ENCODE measurements at regions not wholly inside any gene's neighbourhood (a gene's known extent, or its start where the extent isn't known, plus 50 kb on each side); places are given as distances from the start of the nearest gene placed in this dataset.

- DNase-seq = no peak
Observed at GRCh38 chr2:107322416-107322815, 436.4 kb upstream of the ST6GAL2 start.

DNA sequence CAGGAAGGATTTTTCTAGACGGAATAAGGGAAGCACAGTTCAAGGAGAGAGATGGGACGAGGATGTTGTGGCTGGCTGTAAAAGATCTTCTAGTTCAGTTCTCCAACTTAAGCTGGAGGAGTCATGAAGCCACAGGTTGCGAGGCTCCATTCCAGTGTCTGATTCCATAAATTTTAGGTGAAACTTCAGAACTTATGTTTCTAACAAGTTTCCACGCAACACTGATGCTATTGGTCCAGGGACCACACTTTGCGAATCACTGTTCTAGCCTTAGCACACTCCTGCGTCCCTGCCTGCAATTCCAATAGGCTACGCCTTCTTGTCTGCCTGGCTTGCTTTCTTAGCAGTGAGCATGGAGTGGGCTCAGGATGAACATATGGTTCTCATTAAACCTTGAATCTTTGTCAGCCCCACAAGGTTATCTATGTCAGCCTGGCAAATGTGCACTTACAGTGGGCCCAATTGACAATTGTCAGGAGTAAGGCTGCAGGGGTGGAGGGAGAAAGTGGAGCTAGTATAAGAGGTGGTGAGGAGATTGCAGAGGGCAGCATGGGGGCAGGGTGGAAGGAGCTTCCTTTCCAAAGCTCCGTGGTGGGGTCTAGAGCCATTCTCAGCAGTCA is 438.1 kb upstream of the ST6GAL2 start:
- DNase-seq = no peak

DNA sequence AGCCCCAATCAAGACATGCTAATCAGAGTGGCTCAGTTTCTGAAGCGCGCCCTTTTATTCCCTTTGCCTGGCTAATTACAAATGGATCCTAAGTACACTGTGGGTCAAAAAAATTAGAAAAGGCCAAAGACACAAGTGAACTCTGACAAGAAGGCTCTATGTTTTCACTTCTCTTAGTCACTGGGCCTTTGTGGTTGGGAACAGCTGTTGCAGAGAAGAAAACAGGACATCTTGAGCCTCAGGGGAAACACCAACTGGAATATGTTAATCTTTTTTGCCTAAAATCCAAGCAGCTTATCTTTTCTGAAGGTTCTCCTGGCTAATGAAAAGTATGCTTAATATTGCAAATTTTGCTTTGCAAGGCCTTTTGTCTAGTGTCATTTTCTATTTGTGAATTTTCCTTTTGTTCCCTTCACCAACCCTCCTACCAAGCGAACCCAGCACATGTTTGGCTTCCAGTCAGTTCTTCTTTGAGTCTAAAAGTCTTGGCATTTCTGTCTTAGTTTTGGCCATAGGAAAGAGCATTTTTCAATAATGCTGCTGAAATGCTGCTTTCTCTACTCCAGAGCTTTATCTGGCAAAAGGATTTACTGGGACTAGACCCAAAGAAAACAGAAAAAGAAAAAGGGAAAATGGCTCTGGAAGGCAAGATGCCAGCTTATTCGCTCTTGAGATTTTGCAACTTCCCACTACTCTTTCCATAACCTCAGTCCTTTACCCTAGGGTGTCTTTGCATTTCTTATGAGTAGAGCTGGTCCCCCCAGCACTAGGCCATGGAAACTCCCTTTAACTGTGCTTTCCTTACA is 440.2 kb upstream of the ST6GAL2 start:
- peak in 1 of 2 donors; percentile 71 for DNase-seq

GRCh38 chr2:107334306-107334705 is 448.3 kb upstream of the ST6GAL2 start:
- no peak for DNase-seq

DNA sequence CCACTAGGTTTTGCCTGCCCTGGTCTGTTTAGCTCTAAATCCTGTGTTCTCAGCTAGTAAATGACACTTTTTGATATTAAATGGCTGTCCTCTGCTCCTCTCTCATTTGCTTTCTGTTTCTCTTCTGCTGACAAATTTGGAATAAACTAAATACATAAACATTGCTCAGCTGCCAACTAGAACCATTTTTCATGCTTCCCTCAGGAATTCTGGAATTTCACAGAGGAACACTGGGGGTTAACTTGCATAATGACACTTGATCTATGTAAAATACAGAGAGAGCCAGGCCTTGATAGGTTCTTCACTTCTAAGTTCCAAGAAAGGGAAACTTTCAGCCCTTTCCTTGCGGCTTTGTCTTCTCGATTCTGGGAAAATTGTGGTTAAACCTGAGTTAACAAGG is 450.6 kb upstream of the ST6GAL2 start:
- DNase-seq = no peak

- DNase-seq = no peak
Observed at GRCh38 chr2:107337209-107337898, 451.4 kb upstream of the ST6GAL2 start.

DNA sequence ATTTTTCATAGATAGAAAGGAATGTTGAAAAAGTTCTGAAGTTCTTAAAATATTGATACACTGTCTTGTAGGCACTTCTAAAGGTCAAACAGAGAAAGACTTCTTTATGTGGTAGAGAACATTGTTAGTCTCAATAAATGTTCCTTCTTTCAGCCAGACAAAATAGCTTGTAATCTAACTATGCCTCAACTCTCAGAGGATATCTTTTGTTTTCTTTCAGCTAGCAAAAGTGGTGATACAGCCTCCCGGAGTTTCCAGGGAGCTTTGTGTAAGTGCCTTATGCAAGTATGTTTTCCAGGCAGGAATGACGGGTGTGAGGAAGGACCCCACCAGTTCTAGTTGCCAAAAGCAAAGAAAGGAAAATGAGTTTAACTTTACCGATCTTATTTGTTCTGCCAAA is 452.1 kb upstream of the ST6GAL2 start:
- no peak for DNase-seq

GRCh38 chr2:107338571-107338970 is 452.6 kb upstream of the ST6GAL2 start:
- DNase-seq = no peak

- DNase-seq = no peak
Observed at GRCh38 chr2:107340955-107341354, 455.0 kb upstream of the ST6GAL2 start.

DNA sequence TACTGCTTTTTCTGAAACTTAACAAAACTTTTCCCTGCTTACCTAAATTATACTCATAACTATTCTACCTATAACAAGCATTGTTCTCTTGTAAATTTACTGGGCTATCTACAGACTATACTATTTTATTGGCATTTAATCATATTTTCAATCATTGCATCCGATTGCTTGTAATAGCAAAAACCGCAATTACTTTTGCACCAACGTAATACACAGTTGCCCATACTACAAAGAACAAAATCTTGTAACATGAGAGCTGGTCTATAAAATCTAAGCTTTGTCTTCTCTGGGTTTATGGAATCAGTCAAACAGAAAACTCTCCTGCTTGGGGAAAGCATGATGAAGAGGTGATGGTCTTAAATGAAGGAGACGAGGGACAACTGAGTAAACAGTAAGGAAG is 463.4 kb upstream of the ST6GAL2 start:
- no peak for DNase-seq

DNA sequence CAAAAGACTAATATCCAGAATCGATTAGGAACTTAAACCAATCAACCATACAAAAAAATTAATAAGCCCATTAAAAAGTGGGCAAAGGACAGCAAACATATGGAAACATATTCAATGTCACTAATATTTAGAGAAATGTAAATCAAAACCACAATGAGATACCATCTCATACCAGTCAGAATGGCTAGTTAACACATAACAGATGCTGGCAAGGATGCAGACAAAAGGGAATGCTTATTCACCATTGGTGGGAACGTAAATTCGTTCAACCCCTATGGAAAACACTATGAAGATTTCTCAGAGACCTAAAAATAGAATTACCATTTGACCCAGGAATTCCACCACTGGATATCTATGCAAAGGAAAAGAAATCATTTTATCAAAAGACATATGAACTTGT is 468.2 kb upstream of the ST6GAL2 start:
- DNase-seq = no peak

- DNase-seq = no peak
Observed at GRCh38 chr2:107358362-107358761, 468.3 kb upstream of the RGPD4 start.

- DNase-seq = no peak
Observed at GRCh38 chr2:107359021-107359420, 467.7 kb upstream of the RGPD4 start.

DNA sequence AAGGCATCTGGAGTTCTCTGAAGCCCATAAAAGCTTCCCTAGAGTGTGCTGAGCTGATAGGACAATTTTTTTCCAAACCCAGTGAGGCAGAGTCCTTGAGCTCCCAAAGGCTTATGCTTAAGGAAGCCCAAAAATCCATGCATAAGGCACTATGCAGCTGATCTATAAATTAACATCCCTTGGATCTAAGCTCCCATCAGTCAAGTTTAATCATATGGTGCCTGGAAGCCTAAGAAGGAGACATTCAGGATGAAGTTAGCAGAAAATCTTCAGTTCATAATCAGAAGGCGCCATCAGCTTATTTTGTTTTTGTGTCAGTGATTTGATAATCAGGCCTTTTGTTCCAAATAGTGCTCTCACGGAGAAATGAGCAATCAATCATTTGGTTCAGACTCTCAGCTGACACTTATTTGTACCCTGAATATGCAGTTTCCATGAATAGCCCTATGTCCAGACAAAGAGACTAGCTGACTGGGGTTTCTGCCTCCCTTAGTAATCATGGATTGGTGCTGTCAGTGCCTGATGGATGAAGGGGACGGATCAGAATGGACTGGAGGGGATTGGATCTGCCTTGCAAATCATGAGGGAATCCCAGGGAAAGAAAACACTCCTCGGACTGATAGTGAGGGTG is 464.8 kb upstream of the RGPD4 start:
- no peak for DNase-seq

GRCh38 chr2:107362993-107363392 is 463.7 kb upstream of the RGPD4 start:
- DNase-seq = no peak

DNA sequence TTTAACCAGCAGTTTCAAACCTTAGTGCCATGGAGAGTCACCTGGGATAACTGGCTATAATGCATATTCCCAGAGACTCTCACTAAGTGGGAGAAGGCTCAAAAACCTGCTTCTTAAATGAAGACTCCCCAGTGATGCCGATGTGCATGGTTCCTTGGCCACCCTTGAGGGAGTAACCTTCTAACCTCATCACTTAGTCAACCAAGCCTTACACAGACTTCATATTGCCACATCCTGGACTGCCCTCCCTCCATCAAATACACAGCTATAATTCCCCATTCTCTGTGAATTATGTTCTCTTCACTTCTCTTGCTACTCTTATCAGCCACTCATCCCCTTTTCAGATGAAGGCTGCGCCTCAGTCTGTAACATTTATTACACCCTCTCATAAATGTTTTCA is 462.9 kb upstream of the RGPD4 start:
- DNase-seq = no peak

- DNase-seq = no peak
Observed at GRCh38 chr2:107364361-107364950, 462.2 kb upstream of the RGPD4 start.

DNA sequence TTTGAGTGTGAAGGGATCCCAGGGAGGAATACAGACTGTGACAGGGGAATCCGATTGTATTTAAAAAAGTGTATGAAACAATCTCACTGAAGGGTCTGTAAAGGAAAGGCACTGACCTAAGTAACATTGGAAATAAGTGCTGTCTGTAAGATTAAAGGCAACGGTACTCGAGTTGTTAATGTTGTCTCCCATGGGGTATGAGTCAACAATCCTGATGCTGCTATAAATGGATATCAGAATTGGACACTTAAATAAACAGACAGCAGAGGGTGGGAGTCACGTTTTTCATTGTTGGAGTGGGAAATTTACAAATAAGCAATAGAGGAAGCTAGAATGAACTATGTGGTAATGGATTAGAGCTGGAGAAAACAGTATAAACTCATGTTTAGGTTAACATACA is 452.4 kb upstream of the RGPD4 start:
- DNase-seq = no peak

GRCh38 chr2:107376909-107377308 is 449.8 kb upstream of the RGPD4 start:
- no peak for DNase-seq

- no peak for DNase-seq
Observed at GRCh38 chr2:107380912-107381311, 445.8 kb upstream of the RGPD4 start.

DNA sequence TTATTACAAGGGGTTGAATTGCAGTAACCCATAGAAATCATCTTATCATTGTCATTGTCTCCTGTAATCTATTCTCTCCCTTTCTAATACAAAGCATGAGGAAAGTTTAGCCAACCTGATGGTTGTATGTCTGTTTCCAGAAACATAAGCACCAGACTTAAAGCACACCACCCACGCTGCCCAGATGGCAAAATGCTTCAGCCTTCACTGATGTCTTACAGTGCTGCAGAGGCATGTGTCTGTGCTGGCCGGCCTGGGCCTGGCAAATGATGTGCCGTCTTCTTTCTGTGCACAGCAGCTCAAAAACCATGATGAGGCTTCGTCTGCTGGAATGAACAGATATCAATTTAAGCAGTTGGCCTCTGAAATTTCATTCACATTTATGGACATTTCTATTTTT is 443.0 kb upstream of the RGPD4 start:
- DNase-seq = peak in 1 of 2 donors; percentile 6

GRCh38 chr2:107384422-107384821 is 442.3 kb upstream of the RGPD4 start:
- no peak for DNase-seq

DNA sequence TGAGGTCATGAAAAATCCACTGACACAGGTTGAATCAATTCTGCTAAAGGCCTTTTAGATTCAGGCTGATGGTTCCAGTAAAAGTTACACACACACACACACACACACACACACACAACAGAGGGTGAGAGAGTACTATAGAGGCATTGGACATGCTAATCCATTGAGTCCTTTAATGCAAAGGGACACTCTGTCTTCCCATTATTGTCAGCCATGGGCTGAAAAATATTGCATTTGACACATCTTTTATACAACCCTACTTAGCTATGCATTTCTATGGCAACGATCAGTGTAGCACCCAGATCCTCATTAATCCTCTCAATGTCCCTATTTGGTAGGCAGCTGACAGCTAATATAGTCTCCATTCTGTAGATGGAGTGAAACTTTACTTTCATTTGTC is 440.8 kb upstream of the RGPD4 start:
- no peak for DNase-seq
